ENCODE measurements at regions not wholly inside any gene's neighbourhood (a gene's known extent, or its start where the extent isn't known, plus 50 kb on each side); places are given as distances from the start of the nearest gene placed in this dataset.

- TF ChIP-seq CTCF (IDR thresholded peaks at IDR 0.05) (no peak), POLR2AphosphoS5 (IDR thresholded peaks at IDR 0.05) (no peak), EP300 (IDR thresholded peaks at IDR 0.05) (no peak), POLR2A (IDR thresholded peaks at IDR 0.05) (no peak)
Measured at GRCh38 chr7:116348346-116348745, 138.0 kb downstream of the TES start.
